Chondrocyte (in vitro differentiated cells): ENCODE measurements at regions not wholly inside any gene's neighbourhood (a gene's known extent, or its start where the extent isn't known, plus 50 kb on each side); places are given as distances from the start of the nearest gene placed in this dataset.

Experiments used
- DNase-seq: peaks from one replicate; pipeline ENCODE4 v3.0.0; 2021; ENCODE audit warnings: mixed read lengths, low spot score
- H3K27ac Mint-ChIP-seq: one replicate; pipeline ENCODE4 v1.8.0; 2021; ENCODE audit warnings: mild to moderate bottlenecking, moderate library complexity, mixed read lengths; ENCODE audit not compliant: unreplicated experiment
- H3K27me3 Mint-ChIP-seq: 2 replicates; pipeline ENCODE4 v1.8.0; 2021; ENCODE audit warnings: low read depth, mixed read lengths
- H3K36me3 Mint-ChIP-seq: 2 replicates; pipeline ENCODE4 v1.8.0; 2021; ENCODE audit warnings: low read depth, mixed read lengths
- H3K4me1 Mint-ChIP-seq: 2 replicates; pipeline ENCODE4 v1.8.0; 2021; ENCODE audit warnings: low read depth, mild to moderate bottlenecking, mixed read lengths
- H3K4me3 Mint-ChIP-seq: one replicate; pipeline ENCODE4 v1.8.0; 2021; ENCODE audit warnings: mild to moderate bottlenecking, moderate library complexity, mixed read lengths; ENCODE audit not compliant: unreplicated experiment
- H3K9me3 Mint-ChIP-seq: 2 replicates; pipeline ENCODE4 v1.8.0; 2021; ENCODE audit warnings: low read depth, mixed read lengths
- TF ChIP-seq, protein P1 (sequence below): fragments of 200-600 bp; sonication (generic); IDR thresholded peaks from 2 replicates; pipeline ENCODE4 v1.5.0; 2021; ENCODE audit warnings: antibody characterized with exemption, mild to moderate bottlenecking, moderate library complexity

GRCh38 chr11:79940974-79941735, 500.3 kb upstream of the TENM4 start:
- Mint-ChIP-seq H3K36me3 (no peaks in the 10 kb centered on the region), H3K4me1 (no peaks in the 10 kb centered on the region), H3K9me3 (peaks cover 7% of the 10 kb centered on the region), H3K27me3 (peaks cover 12% of the 10 kb centered on the region), H3K27ac (no peak overlapping the region), H3K4me3 (no peak overlapping the region)
- TF ChIP-seq, protein P1, sequence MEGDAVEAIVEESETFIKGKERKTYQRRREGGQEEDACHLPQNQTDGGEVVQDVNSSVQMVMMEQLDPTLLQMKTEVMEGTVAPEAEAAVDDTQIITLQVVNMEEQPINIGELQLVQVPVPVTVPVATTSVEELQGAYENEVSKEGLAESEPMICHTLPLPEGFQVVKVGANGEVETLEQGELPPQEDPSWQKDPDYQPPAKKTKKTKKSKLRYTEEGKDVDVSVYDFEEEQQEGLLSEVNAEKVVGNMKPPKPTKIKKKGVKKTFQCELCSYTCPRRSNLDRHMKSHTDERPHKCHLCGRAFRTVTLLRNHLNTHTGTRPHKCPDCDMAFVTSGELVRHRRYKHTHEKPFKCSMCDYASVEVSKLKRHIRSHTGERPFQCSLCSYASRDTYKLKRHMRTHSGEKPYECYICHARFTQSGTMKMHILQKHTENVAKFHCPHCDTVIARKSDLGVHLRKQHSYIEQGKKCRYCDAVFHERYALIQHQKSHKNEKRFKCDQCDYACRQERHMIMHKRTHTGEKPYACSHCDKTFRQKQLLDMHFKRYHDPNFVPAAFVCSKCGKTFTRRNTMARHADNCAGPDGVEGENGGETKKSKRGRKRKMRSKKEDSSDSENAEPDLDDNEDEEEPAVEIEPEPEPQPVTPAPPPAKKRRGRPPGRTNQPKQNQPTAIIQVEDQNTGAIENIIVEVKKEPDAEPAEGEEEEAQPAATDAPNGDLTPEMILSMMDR = no peak
- DNase-seq = no peak

- Mint-ChIP-seq H3K4me3 (no peak overlapping the region), H3K27ac (no peak overlapping the region), H3K27me3 (peaks cover 9% of the 10 kb centered on the region), H3K9me3 (peaks cover 8% of the 10 kb centered on the region), H3K36me3 (no peaks in the 10 kb centered on the region), H3K4me1 (no peaks in the 10 kb centered on the region)
- TF ChIP-seq, protein P1 = no peak
- no peak for DNase-seq
Observed at GRCh38 chr11:79940165-79940564, 499.3 kb upstream of the TENM4 start.

GRCh38 chr11:79939111-79939510, 498.3 kb upstream of the TENM4 start:
- DNase-seq = no peak
- no peak overlapping the region for H3K27ac Mint-ChIP-seq
- peaks cover 12% of the 10 kb centered on the region for H3K27me3 Mint-ChIP-seq
- no peak overlapping the region for H3K4me3 Mint-ChIP-seq
- peaks cover 8% of the 10 kb centered on the region for H3K9me3 Mint-ChIP-seq
- TF ChIP-seq, protein P1 = no peak
- H3K4me1 Mint-ChIP-seq = no peaks in the 10 kb centered on the region
- no peaks in the 10 kb centered on the region for H3K36me3 Mint-ChIP-seq

GRCh38 chr11:79937676-79938334, 497.0 kb upstream of the TENM4 start:
- DNase-seq = no peak
- Mint-ChIP-seq H3K4me1 (no peaks in the 10 kb centered on the region), H3K9me3 (peaks cover 5% of the 10 kb centered on the region), H3K27me3 (peaks cover 15% of the 10 kb centered on the region), H3K4me3 (no peak overlapping the region), H3K27ac (no peak overlapping the region), H3K36me3 (no peaks in the 10 kb centered on the region)
- TF ChIP-seq, protein P1 = no peak

- Mint-ChIP-seq H3K4me1 (no peaks in the 10 kb centered on the region), H3K27ac (no peak overlapping the region), H3K36me3 (no peaks in the 10 kb centered on the region), H3K27me3 (peaks cover 6% of the 10 kb centered on the region), H3K4me3 (no peak overlapping the region), H3K9me3 (peaks cover 5% of the 10 kb centered on the region)
- no peak for DNase-seq
- TF ChIP-seq, protein P1 = no peak
Observed at GRCh38 chr11:79932612-79933011, 491.8 kb upstream of the TENM4 start.
